SH-SY5Y (cell line): ENCODE measurements at regions not wholly inside any gene's neighbourhood (a gene's known extent, or its start where the extent isn't known, plus 50 kb on each side); places are given as distances from the start of the nearest gene placed in this dataset.

Experiments
- GATA2 ChIP-seq: IDR thresholded peaks from 2 replicates; pipeline ENCODE4 v1.6.1; 2011; ENCODE audit warnings: mild to moderate bottlenecking, low read depth, low read length
- GATA3 ChIP-seq: IDR thresholded peaks from 2 replicates; pipeline ENCODE4 v1.6.1; 2011; ENCODE audit warnings: low read depth, mild to moderate bottlenecking, low read length, moderate library complexity

- no peak for TF ChIP-seq GATA3
- no peak for TF ChIP-seq GATA2
These were observed 170.8 kb downstream of the INO80D start for GRCh38 chr2:205915130-205915524.
